CD14-positive monocyte (primary cell): ENCODE measurements at regions not wholly inside any gene's neighbourhood (a gene's known extent, or its start where the extent isn't known, plus 50 kb on each side); places are given as distances from the start of the nearest gene placed in this dataset.

ENCODE experiments used
- DNase-seq, 3 donors: peaks; one replicate each; pipeline ENCODE4 v3.0.0-alpha.2; 2011 to 2022
- H2AFZ ChIP-seq: 2 replicates; pipeline ENCODE4 v1.6.0; 2012; ENCODE audit warnings: mild to moderate bottlenecking, low read depth, low read length, inconsistent platforms; ENCODE audit not compliant: insufficient read depth, poor library complexity, severe bottlenecking
- H3K27ac ChIP-seq, 2 donors: 1 replicate in 1 of 2; 2 replicates in 1 of 2; pipeline ENCODE4 v1.5.1; 2012 to 2013; ENCODE audit warnings: low read length in 2 of 2, control low read depth in 1 of 2, inconsistent platforms in 1 of 2, low read depth in 1 of 2, mild to moderate bottlenecking in 1 of 2
- H3K27me3 ChIP-seq, 2 donors: one replicate each; pipeline versions ENCODE4 v1.6.0 to v1.6.1; 2011 to 2013; ENCODE audit warnings: low read length in 2 of 2; ENCODE audit not compliant: control insufficient read depth in 2 of 2, insufficient read depth in 2 of 2
- H3K36me3 ChIP-seq, 2 donors: replicated peaks in 1 of 2; 1 replicate in 1 of 2; 2 replicates in 1 of 2; pipeline versions ENCODE4 v1.5.1 to v1.6.1; 2012 to 2013; ENCODE audit warnings: low read length in 2 of 2, control low read depth in 1 of 2, inconsistent platforms in 1 of 2, mild to moderate bottlenecking in 1 of 2; ENCODE audit not compliant: insufficient read depth in 2 of 2, control insufficient read depth in 1 of 2
- H3K4me1 ChIP-seq, 2 donors: 1 replicate in 1 of 2; 2 replicates in 1 of 2; pipeline versions ENCODE4 v1.5.1 to v1.6.1; 2012 to 2013; ENCODE audit warnings: low read length in 2 of 2, control low read depth in 1 of 2, inconsistent platforms in 1 of 2, mild to moderate bottlenecking in 1 of 2, moderate library complexity in 1 of 2; ENCODE audit not compliant: insufficient read depth in 2 of 2, control insufficient read depth in 1 of 2
- H3K4me2 ChIP-seq: replicated peaks from 2 replicates; pipeline ENCODE3; 2012; ENCODE audit warnings: low read length, moderate library complexity, mild to moderate bottlenecking; ENCODE audit not compliant: poor library complexity, severe bottlenecking; ENCODE audit errors: extremely low read depth
- H3K4me3 ChIP-seq, 3 experiments: fragments of 200-600 bp in 1 of 3; sonication (generic) in 1 of 3; replicated peaks in 1 of 3; 1 replicate in 2 of 3; 2 replicates in 1 of 3; pipeline ENCODE4 v1.5.1; 2011 to 2013; ENCODE audit warnings: low read length in 3 of 3, mild to moderate bottlenecking in 3 of 3, control low read depth in 2 of 3, low read depth in 2 of 3, inconsistent platforms in 1 of 3, moderate library complexity in 1 of 3
- H3K79me2 ChIP-seq: 2 replicates; pipeline ENCODE4 v1.6.0; 2012; ENCODE audit warnings: mild to moderate bottlenecking, control low read depth, inconsistent platforms, low read length, moderate library complexity; ENCODE audit not compliant: insufficient read depth
- H3K9ac ChIP-seq: 2 replicates; pipeline ENCODE4 v1.6.0; 2017; ENCODE audit warnings: low read length, mild to moderate bottlenecking; ENCODE audit not compliant: insufficient read depth, poor library complexity, severe bottlenecking
- H3K9me3 ChIP-seq, 2 donors: replicated peaks in 1 of 2; 1 replicate in 1 of 2; 2 replicates in 1 of 2; pipeline versions ENCODE4 v1.5.1 to v1.6.1; 2012 to 2013; ENCODE audit warnings: low read length in 2 of 2, control low read depth in 1 of 2; ENCODE audit not compliant: control insufficient read depth in 1 of 2, insufficient read depth in 1 of 2
- H4K20me1 ChIP-seq: 2 replicates; pipeline ENCODE4 v1.6.0; 2012; ENCODE audit warnings: mild to moderate bottlenecking, low read length, control low read depth, moderate library complexity; ENCODE audit not compliant: insufficient read depth
- H3K27ac Mint-ChIP-seq, 7 donors: one replicate each; pipeline ENCODE4 v1.8.0; 2020; ENCODE audit warnings: mild to moderate bottlenecking in 7 of 7, mixed read lengths in 7 of 7, moderate library complexity in 6 of 7, inconsistent platforms in 2 of 7
- H3K27me3 Mint-ChIP-seq, 3 donors: one replicate each; pipeline ENCODE4 v1.8.0; 2021 to 2022; ENCODE audit warnings: low read depth in 3 of 3, mild to moderate bottlenecking in 3 of 3, mixed read lengths in 3 of 3, moderate library complexity in 3 of 3, inconsistent platforms in 1 of 3
- H3K36me3 Mint-ChIP-seq, 2 donors: one replicate each; pipeline ENCODE4 v1.8.0; 2020; ENCODE audit warnings: mixed read lengths in 2 of 2, inconsistent platforms in 1 of 2, mild to moderate bottlenecking in 1 of 2
- H3K4me1 Mint-ChIP-seq: one replicate; pipeline ENCODE4 v1.8.0; 2020; ENCODE audit warnings: mild to moderate bottlenecking, mixed read lengths
- H3K4me3 Mint-ChIP-seq, 2 donors: one replicate each; pipeline ENCODE4 v1.8.0; 2020; ENCODE audit warnings: mild to moderate bottlenecking in 2 of 2, mixed read lengths in 2 of 2, moderate library complexity in 1 of 2
- H3K9me3 Mint-ChIP-seq, 7 donors: one replicate each; pipeline ENCODE4 v1.8.0; 2020 to 2022; ENCODE audit warnings: mixed read lengths in 7 of 7, mild to moderate bottlenecking in 6 of 7, moderate library complexity in 6 of 7, inconsistent platforms in 2 of 7
- CTCF ChIP-seq: fragments of 200-600 bp; IDR thresholded peaks from one replicate; pipeline ENCODE4 v1.8.0; 2022; ENCODE audit warnings: antibody characterized with exemption, mild to moderate bottlenecking
- WGBS: methylation state at CpG from one replicate; pipeline ENCODE4 v1.1.5; 2013; ENCODE audit warnings: missing lambda C conversion rate; ENCODE audit not compliant: insufficient coverage; 5-methylcytosine and 5-hydroxymethylcytosine counted together
- intact Hi-C, 2 donors: fragments of 100-400 bp; cut with micrococcal nuclease; formaldehyde crosslinking; loops; one replicate each; pipeline versions ENCODE4 v1.15.0 to v1.15.1; 2023

DNA sequence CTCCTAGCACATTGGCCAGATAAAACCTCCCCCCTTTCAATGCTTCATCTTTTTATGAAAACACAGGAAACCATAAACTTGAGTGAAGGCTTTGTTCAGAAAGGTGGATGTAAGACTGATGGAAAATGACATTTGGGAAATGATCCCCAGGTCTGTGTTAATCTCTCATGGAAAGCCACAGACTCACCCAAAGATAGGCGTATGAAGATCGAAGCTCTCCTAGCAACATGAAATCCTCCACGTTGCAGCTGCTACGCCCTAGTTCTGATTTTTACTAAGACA is 63.4 kb upstream of the PTGR2 start:
- Mint-ChIP-seq H3K4me1 (peaks cover 59% of the 10 kb centered on the region), H3K4me3 (peak overlapping the region in 1 of 2 donors; percentile 93), H3K36me3 (peaks cover 2% of the 10 kb centered on the region in 2 donors), H3K9me3 (no peaks in the 10 kb centered on the region), H3K27me3 (peaks cover 0 to 2% (median 1%) of the 10 kb centered on the region in 3 donors), H3K27ac (peak overlapping the region in 3 of 7 donors; percentile 92 to 96 (median 93))
- no peaks in the 10 kb centered on the region for H3K36me3 ChIP-seq
- peaks cover 43 to 51% of the 10 kb centered on the region in 2 donors for H3K4me1 ChIP-seq
- H3K27ac ChIP-seq = peak overlapping the region in 1 of 2 donors; percentile 95
- peaks cover 25% of the 10 kb centered on the region for H4K20me1 ChIP-seq
- H3K27me3 ChIP-seq = no peaks in the 10 kb centered on the region
- no CpG with 5 or more reads among the region's 4 CpGs for WGBS
- H3K9ac ChIP-seq = no peak overlapping the region
- intact Hi-C loops = loop anchor here (5.0 kb wide), 2 partner anchors 39 to 46 kb away; no protein-coding TSS in a partner anchor
- peak overlapping the region; percentile 93 for H2AFZ ChIP-seq
- H3K4me2 ChIP-seq = peak overlapping the region; percentile 93
- peak overlapping the region in 1 of 3 experiments; percentile 79 for H3K4me3 ChIP-seq
- no peak for DNase-seq
- TF ChIP-seq CTCF = no peak
- H3K9me3 ChIP-seq = no peaks in the 10 kb centered on the region
- peaks cover 39% of the 10 kb centered on the region for H3K79me2 ChIP-seq

DNA sequence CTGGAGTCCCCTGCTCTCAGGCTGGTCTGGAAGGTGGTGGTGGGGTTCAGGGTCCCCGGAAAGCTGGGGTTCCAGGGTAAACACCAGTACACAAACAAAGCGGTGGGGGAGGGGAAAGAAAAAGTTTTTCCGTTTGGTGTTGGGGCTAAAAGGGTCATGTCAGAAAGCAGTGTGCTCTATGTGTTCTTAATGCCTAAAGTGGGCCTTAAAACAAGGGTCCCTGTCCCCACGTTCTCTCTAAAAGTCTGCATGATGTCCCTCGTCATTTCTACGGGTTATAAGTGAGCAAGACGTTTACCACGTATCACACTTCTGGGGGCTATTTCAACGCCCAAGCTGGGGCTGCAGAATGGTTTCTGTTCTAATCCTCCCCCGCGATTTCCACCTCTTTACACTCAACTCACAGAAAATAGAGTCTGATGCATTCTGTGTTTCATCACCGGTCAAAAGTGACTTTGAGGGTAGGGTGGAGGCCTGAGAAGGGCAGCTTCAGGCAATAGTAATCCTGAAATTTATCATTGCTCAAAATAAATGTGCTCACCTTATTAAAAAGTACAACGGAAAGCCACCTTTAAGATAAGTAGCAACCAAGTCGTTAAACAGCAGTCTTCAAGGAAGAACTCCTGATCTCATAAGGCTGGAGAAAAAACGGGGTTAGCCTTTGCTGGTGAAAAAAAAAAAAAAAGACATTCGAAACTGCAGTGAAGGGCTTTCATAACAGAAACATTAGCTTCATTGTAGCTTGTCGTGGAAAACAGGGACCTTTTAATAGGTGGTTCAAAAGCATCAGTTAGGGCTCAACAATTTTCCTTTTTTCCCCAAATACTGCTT is 63.9 kb upstream of the PTGR2 start:
- H3K4me1 ChIP-seq = peaks cover 48 to 56% of the 10 kb centered on the region in 2 donors
- H3K4me2 ChIP-seq = peak overlapping the region; percentile 93
- no peaks in the 10 kb centered on the region for H3K27me3 ChIP-seq
- Mint-ChIP-seq H3K27me3 (peaks cover 0 to 2% (median 1%) of the 10 kb centered on the region in 3 donors), H3K4me3 (peak overlapping the region; percentile 91 to 93), H3K36me3 (peaks cover 4 to 7% of the 10 kb centered on the region in 2 donors), H3K27ac (peak overlapping the region; percentile 92 to 98 (median 96)), H3K4me1 (peaks cover 65% of the 10 kb centered on the region), H3K9me3 (no peaks in the 10 kb centered on the region)
- H3K27ac ChIP-seq = peak overlapping the region; percentile 69 to 95
- peaks cover 30% of the 10 kb centered on the region for H4K20me1 ChIP-seq
- DNase-seq = no peak
- peak overlapping the region; percentile 93 for H2AFZ ChIP-seq
- H3K36me3 ChIP-seq = no peaks in the 10 kb centered on the region
- no peaks in the 10 kb centered on the region for H3K9me3 ChIP-seq
- intact Hi-C loops = loop anchor here (2.0 to 5.0 kb wide), 3 partner anchors 27 to 45 kb away; a partner anchor contains a TSS
- peaks cover 44% of the 10 kb centered on the region for H3K79me2 ChIP-seq
- TF ChIP-seq CTCF = no peak
- WGBS = 0% methylated on average over 4 of the region's 17 CpGs
- peak overlapping the region; percentile 86 for H3K9ac ChIP-seq
- H3K4me3 ChIP-seq = peak overlapping the region; percentile 49 to 81 (median 79)
